GM23338 (cell line): ENCODE measurements at regions not wholly inside any gene's neighbourhood (a gene's known extent, or its start where the extent isn't known, plus 50 kb on each side); places are given as distances from the start of the nearest gene placed in this dataset.

ENCODE experiments used
- CREB1 ChIP-seq: fragments of 250-450 bp; sonication (Bioruptor Pico); IDR thresholded peaks from 2 replicates; pipeline ENCODE4 v1.5.0; 2020; ENCODE audit warnings: low read depth, mild to moderate bottlenecking, moderate library complexity
- EZH2 ChIP-seq: fragments of 200-600 bp; sonication (generic); IDR thresholded peaks from one replicate; pipeline ENCODE4 v1.8.0; 2017; ENCODE audit warnings: antibody characterized with exemption, mild to moderate bottlenecking, low read depth; ENCODE audit not compliant: unreplicated experiment
- EZH2phosphoT487 ChIP-seq: fragments of 200-600 bp; sonication (generic); IDR thresholded peaks from one replicate; pipeline ENCODE4 v1.8.1; 2018; ENCODE audit warnings: antibody characterized with exemption; ENCODE audit not compliant: unreplicated experiment
- JUNB ChIP-seq: IDR thresholded peaks from one replicate; pipeline ENCODE4 v1.6.1; 2016; ENCODE audit warnings: antibody characterized with exemption; ENCODE audit not compliant: unreplicated experiment
- POLR2AphosphoS5 ChIP-seq: IDR thresholded peaks from 2 replicates; pipeline ENCODE4 v1.6.1; 2016; ENCODE audit warnings: antibody characterized with exemption, low read depth
- ZNF331 ChIP-seq: fragments of 250-450 bp; sonication (Bioruptor Pico); IDR thresholded peaks from 2 replicates; pipeline ENCODE4 v1.5.0; 2020; ENCODE audit warnings: low read depth, mild to moderate bottlenecking, moderate library complexity
- TF ChIP-seq, protein P1 (sequence below), 2 experiments: fragments of 200-600 bp in 1 of 2; sonication (generic) in 1 of 2; conservative IDR thresholded peaks; 2 replicates each; pipeline versions ENCODE4 v1.5.1 to v1.6.1; 2016 to 2017; ENCODE audit warnings: antibody characterized with exemption in 2 of 2, low read depth in 2 of 2, mild to moderate bottlenecking in 2 of 2, moderate library complexity in 1 of 2
- TF ChIP-seq, protein P2 (sequence below): IDR thresholded peaks from one replicate; pipeline ENCODE4 v1.6.1; 2018; ENCODE audit warnings: antibody characterized with exemption; ENCODE audit not compliant: unreplicated experiment
- TF ChIP-seq, protein P3 (sequence below): IDR thresholded peaks from 2 replicates; pipeline ENCODE4 v1.6.1; 2016; ENCODE audit warnings: antibody characterized with exemption

DNA sequence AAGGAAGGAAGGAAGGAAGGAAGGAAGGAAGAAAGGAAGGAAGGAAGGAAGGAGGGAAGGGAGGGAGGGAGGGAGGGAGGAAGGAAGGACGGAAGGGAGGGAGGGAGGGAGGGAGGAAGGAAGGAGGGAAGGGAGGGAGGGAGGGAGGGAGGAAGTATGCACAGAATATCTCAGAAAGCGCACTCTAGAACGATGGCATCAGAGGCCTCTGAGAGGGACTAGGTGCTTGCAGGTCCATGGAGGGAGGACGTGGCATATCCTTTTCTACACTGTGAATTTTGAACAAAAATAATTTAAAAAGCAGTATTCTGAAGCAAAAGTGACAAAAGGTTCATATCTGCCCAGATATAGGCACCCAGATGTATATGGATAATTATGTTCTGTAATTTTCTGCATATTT, 65.5 kb downstream of the SYF2 start:
- TF ChIP-seq EZH2 (no peak), ZNF331 (CRISPR knock-in tag) (no peak), POLR2AphosphoS5 (no peak), EZH2phosphoT487 (no peak), JUNB (no peak), CREB1 (CRISPR knock-in tag) (no peak)
- TF ChIP-seq, protein P1, sequence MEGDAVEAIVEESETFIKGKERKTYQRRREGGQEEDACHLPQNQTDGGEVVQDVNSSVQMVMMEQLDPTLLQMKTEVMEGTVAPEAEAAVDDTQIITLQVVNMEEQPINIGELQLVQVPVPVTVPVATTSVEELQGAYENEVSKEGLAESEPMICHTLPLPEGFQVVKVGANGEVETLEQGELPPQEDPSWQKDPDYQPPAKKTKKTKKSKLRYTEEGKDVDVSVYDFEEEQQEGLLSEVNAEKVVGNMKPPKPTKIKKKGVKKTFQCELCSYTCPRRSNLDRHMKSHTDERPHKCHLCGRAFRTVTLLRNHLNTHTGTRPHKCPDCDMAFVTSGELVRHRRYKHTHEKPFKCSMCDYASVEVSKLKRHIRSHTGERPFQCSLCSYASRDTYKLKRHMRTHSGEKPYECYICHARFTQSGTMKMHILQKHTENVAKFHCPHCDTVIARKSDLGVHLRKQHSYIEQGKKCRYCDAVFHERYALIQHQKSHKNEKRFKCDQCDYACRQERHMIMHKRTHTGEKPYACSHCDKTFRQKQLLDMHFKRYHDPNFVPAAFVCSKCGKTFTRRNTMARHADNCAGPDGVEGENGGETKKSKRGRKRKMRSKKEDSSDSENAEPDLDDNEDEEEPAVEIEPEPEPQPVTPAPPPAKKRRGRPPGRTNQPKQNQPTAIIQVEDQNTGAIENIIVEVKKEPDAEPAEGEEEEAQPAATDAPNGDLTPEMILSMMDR (conservative IDR thresholded peaks at IDR 0.05; ENCODE audit: low read depth in 2 of 2): no peak
- TF ChIP-seq, protein P2, sequence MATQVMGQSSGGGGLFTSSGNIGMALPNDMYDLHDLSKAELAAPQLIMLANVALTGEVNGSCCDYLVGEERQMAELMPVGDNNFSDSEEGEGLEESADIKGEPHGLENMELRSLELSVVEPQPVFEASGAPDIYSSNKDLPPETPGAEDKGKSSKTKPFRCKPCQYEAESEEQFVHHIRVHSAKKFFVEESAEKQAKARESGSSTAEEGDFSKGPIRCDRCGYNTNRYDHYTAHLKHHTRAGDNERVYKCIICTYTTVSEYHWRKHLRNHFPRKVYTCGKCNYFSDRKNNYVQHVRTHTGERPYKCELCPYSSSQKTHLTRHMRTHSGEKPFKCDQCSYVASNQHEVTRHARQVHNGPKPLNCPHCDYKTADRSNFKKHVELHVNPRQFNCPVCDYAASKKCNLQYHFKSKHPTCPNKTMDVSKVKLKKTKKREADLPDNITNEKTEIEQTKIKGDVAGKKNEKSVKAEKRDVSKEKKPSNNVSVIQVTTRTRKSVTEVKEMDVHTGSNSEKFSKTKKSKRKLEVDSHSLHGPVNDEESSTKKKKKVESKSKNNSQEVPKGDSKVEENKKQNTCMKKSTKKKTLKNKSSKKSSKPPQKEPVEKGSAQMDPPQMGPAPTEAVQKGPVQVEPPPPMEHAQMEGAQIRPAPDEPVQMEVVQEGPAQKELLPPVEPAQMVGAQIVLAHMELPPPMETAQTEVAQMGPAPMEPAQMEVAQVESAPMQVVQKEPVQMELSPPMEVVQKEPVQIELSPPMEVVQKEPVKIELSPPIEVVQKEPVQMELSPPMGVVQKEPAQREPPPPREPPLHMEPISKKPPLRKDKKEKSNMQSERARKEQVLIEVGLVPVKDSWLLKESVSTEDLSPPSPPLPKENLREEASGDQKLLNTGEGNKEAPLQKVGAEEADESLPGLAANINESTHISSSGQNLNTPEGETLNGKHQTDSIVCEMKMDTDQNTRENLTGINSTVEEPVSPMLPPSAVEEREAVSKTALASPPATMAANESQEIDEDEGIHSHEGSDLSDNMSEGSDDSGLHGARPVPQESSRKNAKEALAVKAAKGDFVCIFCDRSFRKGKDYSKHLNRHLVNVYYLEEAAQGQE: no peak
- TF ChIP-seq, protein P3, sequence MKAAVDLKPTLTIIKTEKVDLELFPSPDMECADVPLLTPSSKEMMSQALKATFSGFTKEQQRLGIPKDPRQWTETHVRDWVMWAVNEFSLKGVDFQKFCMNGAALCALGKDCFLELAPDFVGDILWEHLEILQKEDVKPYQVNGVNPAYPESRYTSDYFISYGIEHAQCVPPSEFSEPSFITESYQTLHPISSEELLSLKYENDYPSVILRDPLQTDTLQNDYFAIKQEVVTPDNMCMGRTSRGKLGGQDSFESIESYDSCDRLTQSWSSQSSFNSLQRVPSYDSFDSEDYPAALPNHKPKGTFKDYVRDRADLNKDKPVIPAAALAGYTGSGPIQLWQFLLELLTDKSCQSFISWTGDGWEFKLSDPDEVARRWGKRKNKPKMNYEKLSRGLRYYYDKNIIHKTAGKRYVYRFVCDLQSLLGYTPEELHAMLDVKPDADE: no peak
